AG10803 (cell line): ENCODE measurements at regions not wholly inside any gene's neighbourhood (a gene's known extent, or its start where the extent isn't known, plus 50 kb on each side); places are given as distances from the start of the nearest gene placed in this dataset.
"Not testable (repeated sequence)": the region's sequence is repeated elsewhere in the genome, so short reads cannot be mapped to it uniquely, and the experiment has no call there.

ENCODE experiments used
- DNase-seq: peaks from one replicate; pipeline ENCODE4 v3.0.0; 2010; ENCODE audit warnings: low read depth
- H3K4me3 ChIP-seq: 2 replicates; pipeline ENCODE4 v1.5.1; 2011; ENCODE audit warnings: mild to moderate bottlenecking, low read length, control low read depth
- CTCF ChIP-seq: conservative IDR thresholded peaks from 2 replicates; pipeline ENCODE4 v1.5.1; 2011; ENCODE audit warnings: mild to moderate bottlenecking, low read length, control low read depth, inconsistent platforms

GRCh38 chr12:115377230-115377629 lies 693.3 kb upstream of the TBX3 start:
- H3K4me3 ChIP-seq: no peak overlapping the region
- no peak for TF ChIP-seq CTCF
- DNase-seq: no peak

- peak; percentile 62 for DNase-seq
- TF ChIP-seq CTCF: no peak
These were observed 691.4 kb upstream of the TBX3 start for GRCh38 chr12:115375186-115375991.

GRCh38 chr12:115374480-115375185 lies 690.7 kb upstream of the TBX3 start:
- H3K4me3 ChIP-seq: no peak overlapping the region
- DNase-seq: no peak
- no peak for TF ChIP-seq CTCF

More at GRCh38 chr12:115375186-115375991, 691.4 kb upstream of the TBX3 start:
- no peak overlapping the region for H3K4me3 ChIP-seq

- no peak for TF ChIP-seq CTCF
- H3K4me3 ChIP-seq: no peak overlapping the region
- no peak for DNase-seq
These were observed 687.7 kb upstream of the TBX3 start for GRCh38 chr12:115371711-115372110.

GRCh38 chr12:115370650-115371049 lies 686.7 kb upstream of the TBX3 start:
- TF ChIP-seq CTCF: no peak
- H3K4me3 ChIP-seq: no peak overlapping the region
- no peak for DNase-seq

GRCh38 chr12:115370207-115370606 lies 686.2 kb upstream of the TBX3 start:
- no peak overlapping the region for H3K4me3 ChIP-seq
- no peak for TF ChIP-seq CTCF
- DNase-seq: no peak

- DNase-seq, H3K4me3 ChIP-seq: not testable (repeated sequence)
These were observed 682.3 kb upstream of the TBX3 start for GRCh38 chr12:115366277-115366676.

GRCh38 chr12:115365765-115366164 lies 681.8 kb upstream of the TBX3 start:
- H3K4me3 ChIP-seq, DNase-seq: not testable (repeated sequence)
